ENCODE measurements at regions not wholly inside any gene's neighbourhood (a gene's known extent, or its start where the extent isn't known, plus 50 kb on each side); places are given as distances from the start of the nearest gene placed in this dataset.

DNA sequence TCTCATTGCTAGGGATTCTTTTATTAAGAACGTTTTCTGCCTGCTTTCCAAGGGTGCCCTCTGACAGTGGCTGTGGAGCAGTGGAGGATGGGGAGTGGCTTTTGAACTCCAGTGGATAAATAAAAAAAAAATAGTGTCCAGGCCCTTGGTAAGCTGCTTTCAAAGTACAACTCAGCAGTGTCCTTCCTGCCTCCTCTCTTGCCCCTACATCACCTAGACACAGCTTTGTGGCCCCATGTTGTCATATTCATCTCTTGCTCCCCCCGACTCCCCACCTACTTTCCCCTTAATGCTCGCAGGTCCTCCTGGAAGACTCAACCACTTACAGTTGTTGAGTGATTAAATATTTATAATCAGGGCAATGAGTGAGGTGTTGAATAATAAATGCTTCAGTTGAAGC is 880.9 kb downstream of the BCL11B start:
- DNase-seq (ENCODE audit: low spot score) = no peak
- 81% methylated on average over 3 of the region's 3 CpGs for WGBS
- no peaks in the 10 kb centered on the region for H3K36me3 ChIP-seq
- intact Hi-C loops (cut with DNase I) = no loop called here
- TF ChIP-seq POLR2A (IDR thresholded peaks at IDR 0.05) (no peak), POLR2AphosphoS5 (IDR thresholded peaks at IDR 0.05) (no peak)
- TF ChIP-seq, protein P1, sequence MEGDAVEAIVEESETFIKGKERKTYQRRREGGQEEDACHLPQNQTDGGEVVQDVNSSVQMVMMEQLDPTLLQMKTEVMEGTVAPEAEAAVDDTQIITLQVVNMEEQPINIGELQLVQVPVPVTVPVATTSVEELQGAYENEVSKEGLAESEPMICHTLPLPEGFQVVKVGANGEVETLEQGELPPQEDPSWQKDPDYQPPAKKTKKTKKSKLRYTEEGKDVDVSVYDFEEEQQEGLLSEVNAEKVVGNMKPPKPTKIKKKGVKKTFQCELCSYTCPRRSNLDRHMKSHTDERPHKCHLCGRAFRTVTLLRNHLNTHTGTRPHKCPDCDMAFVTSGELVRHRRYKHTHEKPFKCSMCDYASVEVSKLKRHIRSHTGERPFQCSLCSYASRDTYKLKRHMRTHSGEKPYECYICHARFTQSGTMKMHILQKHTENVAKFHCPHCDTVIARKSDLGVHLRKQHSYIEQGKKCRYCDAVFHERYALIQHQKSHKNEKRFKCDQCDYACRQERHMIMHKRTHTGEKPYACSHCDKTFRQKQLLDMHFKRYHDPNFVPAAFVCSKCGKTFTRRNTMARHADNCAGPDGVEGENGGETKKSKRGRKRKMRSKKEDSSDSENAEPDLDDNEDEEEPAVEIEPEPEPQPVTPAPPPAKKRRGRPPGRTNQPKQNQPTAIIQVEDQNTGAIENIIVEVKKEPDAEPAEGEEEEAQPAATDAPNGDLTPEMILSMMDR (IDR thresholded peaks at IDR 0.05) = no peak
- H3K4me1 ChIP-seq (replicated peaks) = no peaks in the 10 kb centered on the region
- no peak overlapping the region for H3K4me3 ChIP-seq
- no peak overlapping the region for H3K27ac ChIP-seq
- H3K27me3 ChIP-seq (replicated peaks; ENCODE audit: insufficient read depth) = no peaks in the 10 kb centered on the region
- no peaks in the 10 kb centered on the region for H3K9me3 ChIP-seq

DNA sequence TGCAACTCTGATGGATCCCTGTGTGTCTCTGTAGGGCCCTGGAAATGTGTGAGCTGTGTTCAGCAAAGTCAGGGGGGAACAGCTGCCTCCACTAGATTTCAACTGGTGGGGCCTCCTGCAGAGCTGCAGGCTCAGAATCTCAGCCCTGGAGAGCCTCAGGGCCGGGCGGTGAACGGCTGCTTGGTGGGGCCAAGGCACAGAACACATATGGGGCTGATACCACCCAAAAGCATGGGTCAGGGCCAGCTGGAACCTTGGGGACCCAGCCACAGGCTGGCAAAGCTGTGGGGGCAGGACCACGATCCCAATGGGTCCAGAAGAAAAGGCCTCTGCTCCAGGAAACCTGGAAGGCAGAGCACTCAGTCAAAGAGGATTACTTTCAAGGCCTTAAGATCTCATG is 878.5 kb downstream of the BCL11B start:
- no peaks in the 10 kb centered on the region for H3K36me3 ChIP-seq
- 84% methylated on average over 4 of the region's 4 CpGs for WGBS
- H3K9me3 ChIP-seq = no peaks in the 10 kb centered on the region
- intact Hi-C loops (cut with DNase I) = no loop called here
- H3K27ac ChIP-seq = no peak overlapping the region
- no peak for DNase-seq (ENCODE audit: low spot score)
- no peaks in the 10 kb centered on the region for H3K27me3 ChIP-seq (replicated peaks; ENCODE audit: insufficient read depth)
- H3K4me1 ChIP-seq (replicated peaks) = no peaks in the 10 kb centered on the region
- H3K4me3 ChIP-seq = no peak overlapping the region
- TF ChIP-seq POLR2AphosphoS5 (IDR thresholded peaks at IDR 0.05) (no peak), POLR2A (IDR thresholded peaks at IDR 0.05) (no peak)
- TF ChIP-seq, protein P1 (IDR thresholded peaks at IDR 0.05) = no peak

DNA sequence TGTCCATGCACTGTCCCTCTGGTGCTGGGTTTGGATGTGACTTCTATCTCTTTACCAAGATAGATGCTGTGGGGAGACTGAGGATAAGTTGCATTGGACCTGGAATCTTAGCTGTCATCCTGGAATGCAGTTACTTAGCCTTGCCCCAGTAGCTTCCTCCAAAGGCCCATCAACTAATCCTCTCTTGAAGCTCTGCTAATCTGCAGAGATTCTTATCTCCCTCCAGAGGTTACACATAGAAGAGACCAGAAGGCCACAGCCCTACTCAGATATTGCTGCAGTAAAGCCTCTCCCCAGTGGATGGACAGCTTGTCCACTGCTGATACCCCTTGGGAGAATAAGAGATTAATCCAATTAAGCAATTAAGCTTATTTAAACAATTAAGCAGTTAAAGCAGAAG is 867.2 kb downstream of the BCL11B start:
- TF ChIP-seq POLR2AphosphoS5 (IDR thresholded peaks at IDR 0.05) = no peak
- TF ChIP-seq, protein P1 (IDR thresholded peaks at IDR 0.05) = no peak
- no peak for TF ChIP-seq POLR2A (IDR thresholded peaks at IDR 0.05)
- Histone ChIP-seq H3K36me3 (no peaks in the 10 kb centered on the region), H3K4me3 (no peak overlapping the region), H3K27ac (no peak overlapping the region), H3K27me3 (replicated peaks; ENCODE audit: insufficient read depth) (no peaks in the 10 kb centered on the region), H3K9me3 (no peaks in the 10 kb centered on the region), H3K4me1 (replicated peaks) (no peaks in the 10 kb centered on the region)
- no peak for DNase-seq (ENCODE audit: low spot score)
- intact Hi-C loops (cut with DNase I) = no loop called here

DNA sequence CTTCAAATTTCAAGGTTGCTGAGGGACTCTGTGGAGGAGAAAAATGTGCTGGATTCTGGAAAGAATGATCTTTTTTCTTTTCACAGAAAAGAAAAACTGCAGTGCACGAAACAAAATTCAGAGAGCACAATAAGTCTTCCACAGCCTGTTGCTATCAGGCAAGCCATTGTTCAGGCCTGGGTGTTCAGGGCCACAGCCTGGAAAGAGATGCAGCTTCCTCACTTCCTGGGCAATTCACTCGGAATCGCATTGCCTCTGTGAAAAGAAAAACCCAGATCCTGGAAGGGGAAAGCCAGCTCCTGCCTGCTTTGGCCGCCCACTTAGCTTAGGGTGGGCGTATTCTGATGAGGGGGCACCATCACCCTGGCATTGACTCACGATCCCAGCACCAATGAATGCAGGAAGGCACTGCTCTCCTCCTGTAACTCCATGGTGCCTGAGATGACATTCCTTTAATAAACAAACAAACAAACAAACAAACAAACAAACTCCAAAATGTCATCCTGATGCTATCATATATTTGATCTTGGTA is 863.9 kb downstream of the BCL11B start:
- Histone ChIP-seq H3K4me3 (no peak overlapping the region), H3K27ac (no peak overlapping the region), H3K27me3 (replicated peaks; ENCODE audit: insufficient read depth) (no peaks in the 10 kb centered on the region), H3K4me1 (replicated peaks) (no peaks in the 10 kb centered on the region), H3K9me3 (no peaks in the 10 kb centered on the region), H3K36me3 (no peaks in the 10 kb centered on the region)
- intact Hi-C loops (cut with DNase I) = no loop called here
- TF ChIP-seq POLR2AphosphoS5 (IDR thresholded peaks at IDR 0.05) (no peak), POLR2A (IDR thresholded peaks at IDR 0.05) (no peak)
- TF ChIP-seq, protein P1 (IDR thresholded peaks at IDR 0.05) = no peak
- DNase-seq (ENCODE audit: low spot score) = no peak
- WGBS = 70% methylated on average over 6 of the region's 6 CpGs

DNA sequence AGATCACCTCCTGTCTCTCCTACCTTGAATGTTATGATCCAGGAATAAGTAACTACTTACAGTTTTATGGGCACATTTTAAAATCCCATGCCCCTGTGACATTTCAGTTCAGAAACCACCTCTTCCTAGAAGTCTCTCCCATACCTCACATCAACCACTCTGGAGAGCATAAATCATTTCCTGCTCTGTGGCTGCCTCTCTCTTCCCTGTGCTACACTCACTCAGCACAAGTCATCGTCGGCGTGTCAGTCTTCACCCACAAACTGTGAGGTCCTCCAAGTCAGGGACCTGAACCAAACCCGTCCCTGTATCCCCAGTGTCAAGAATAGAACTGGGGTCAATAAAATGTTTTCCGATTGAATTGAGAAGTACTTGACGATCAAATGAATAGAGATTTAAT is 863.3 kb downstream of the BCL11B start:
- Histone ChIP-seq H3K9me3 (no peaks in the 10 kb centered on the region), H3K4me1 (replicated peaks) (no peaks in the 10 kb centered on the region), H3K27me3 (replicated peaks; ENCODE audit: insufficient read depth) (no peaks in the 10 kb centered on the region), H3K4me3 (no peak overlapping the region), H3K36me3 (no peaks in the 10 kb centered on the region), H3K27ac (no peak overlapping the region)
- WGBS = 80% methylated on average over 6 of the region's 6 CpGs
- intact Hi-C loops (cut with DNase I) = no loop called here
- TF ChIP-seq, protein P1 (IDR thresholded peaks at IDR 0.05) = no peak
- no peak for TF ChIP-seq POLR2AphosphoS5 (IDR thresholded peaks at IDR 0.05)
- TF ChIP-seq POLR2A (IDR thresholded peaks at IDR 0.05) = no peak
- DNase-seq (ENCODE audit: low spot score) = no peak

Measured in prostate gland (tissue), 2 donors.